HT-29 (cell line): ENCODE measurements at regions not wholly inside any gene's neighbourhood (a gene's known extent, or its start where the extent isn't known, plus 50 kb on each side); places are given as distances from the start of the nearest gene placed in this dataset.

ENCODE experiments used
- DNase-seq: peaks from one replicate; pipeline ENCODE4 v3.0.0-alpha.2; 2015; ENCODE audit warnings: low spot score

GRCh38 chr5:74130155-74130897 is 504.3 kb downstream of the ARHGEF28 start:
- no peak for DNase-seq

GRCh38 chr5:74127381-74128320 is 501.7 kb downstream of the ARHGEF28 start:
- DNase-seq = peak; percentile 51

- no peak for DNase-seq
Observed at GRCh38 chr5:74126294-74126693, 500.3 kb downstream of the ARHGEF28 start.

- no peak for DNase-seq
Observed at GRCh38 chr5:74124826-74125225, 498.8 kb downstream of the ARHGEF28 start.

- DNase-seq = no peak
Observed at GRCh38 chr5:74123929-74124328, 497.9 kb downstream of the ARHGEF28 start.

- peak; percentile 74 for DNase-seq
Observed at GRCh38 chr5:74122979-74123590, 497.1 kb downstream of the ARHGEF28 start.

- peak; percentile 43 for DNase-seq
Observed at GRCh38 chr5:74122175-74122574, 496.2 kb downstream of the ARHGEF28 start.

GRCh38 chr5:74120585-74120984 is 494.6 kb downstream of the ARHGEF28 start:
- no peak for DNase-seq

GRCh38 chr5:74118071-74118470 is 492.1 kb downstream of the ARHGEF28 start:
- no peak for DNase-seq

- no peak for DNase-seq
Observed at GRCh38 chr5:74116984-74117383, 491.0 kb downstream of the ARHGEF28 start.

- no peak for DNase-seq
Observed at GRCh38 chr5:74116266-74116665, 490.3 kb downstream of the ARHGEF28 start.

GRCh38 chr5:74113927-74114326 is 487.9 kb downstream of the ARHGEF28 start:
- DNase-seq = no peak

GRCh38 chr5:74113196-74113540 is 487.2 kb downstream of the ARHGEF28 start:
- no peak for DNase-seq

- DNase-seq = no peak
Observed at GRCh38 chr5:74112372-74113195, 486.6 kb downstream of the ARHGEF28 start.

GRCh38 chr5:74111764-74112163 is 485.8 kb downstream of the ARHGEF28 start:
- no peak for DNase-seq

- no peak for DNase-seq
Observed at GRCh38 chr5:74109344-74109743, 483.3 kb downstream of the ARHGEF28 start.

GRCh38 chr5:74107899-74108298 is 481.9 kb downstream of the ARHGEF28 start:
- DNase-seq = no peak

GRCh38 chr5:74105126-74105780 is 479.3 kb downstream of the ARHGEF28 start:
- no peak for DNase-seq

GRCh38 chr5:74103131-74104023 is 477.4 kb downstream of the ARHGEF28 start:
- DNase-seq = no peak

- DNase-seq = no peak
Observed at GRCh38 chr5:74100268-74100665, 474.3 kb downstream of the ARHGEF28 start.
